Mesenchymal stem cell (in vitro differentiated cells and primary cell): ENCODE measurements at regions not wholly inside any gene's neighbourhood (a gene's known extent, or its start where the extent isn't known, plus 50 kb on each side); places are given as distances from the start of the nearest gene placed in this dataset.
"Not testable (repeated sequence)": the region's sequence is repeated elsewhere in the genome, so short reads cannot be mapped to it uniquely, and the experiment has no call there.

ENCODE experiments used
- DNase-seq: peaks from one replicate; pipeline ENCODE4 v3.0.0-alpha.2; 2013
- H2AFZ ChIP-seq: one replicate; pipeline ENCODE4 v1.6.1; 2013; ENCODE audit warnings: low read depth, mild to moderate bottlenecking, control low read depth, inconsistent platforms, low read length, moderate library complexity
- H2AK5ac ChIP-seq: 2 replicates; pipeline ENCODE4 v1.6.1; 2013; ENCODE audit warnings: low read length, moderate library complexity, mild to moderate bottlenecking, inconsistent platforms; ENCODE audit not compliant: severe bottlenecking
- H2BK120ac ChIP-seq: one replicate; pipeline ENCODE4 v1.6.1; 2013; ENCODE audit warnings: low read depth, mild to moderate bottlenecking, inconsistent platforms, low read length, moderate library complexity
- H2BK12ac ChIP-seq, 2 experiments: one replicate each; pipeline ENCODE4 v1.6.1; 2013; ENCODE audit warnings: inconsistent platforms in 2 of 2, low read length in 2 of 2, mild to moderate bottlenecking in 2 of 2, moderate library complexity in 2 of 2, control low read depth in 1 of 2
- H2BK15ac ChIP-seq: one replicate; pipeline ENCODE4 v1.6.1; 2013; ENCODE audit warnings: mild to moderate bottlenecking, low read depth, inconsistent platforms; ENCODE audit not compliant: poor library complexity, severe bottlenecking
- H2BK5ac ChIP-seq: 2 replicates; pipeline ENCODE4 v1.6.1; 2013; ENCODE audit warnings: low read depth, mild to moderate bottlenecking, low read length, control low read depth, inconsistent platforms; ENCODE audit not compliant: poor library complexity, severe bottlenecking
- H3K14ac ChIP-seq, 2 experiments: one replicate each; pipeline ENCODE4 v1.6.1; 2013; ENCODE audit warnings: inconsistent platforms in 2 of 2, low read length in 2 of 2, control low read depth in 1 of 2, mild to moderate bottlenecking in 1 of 2, moderate library complexity in 1 of 2
- H3K18ac ChIP-seq, 2 experiments: one replicate each; pipeline ENCODE4 v1.6.1; 2013; ENCODE audit warnings: inconsistent platforms in 2 of 2, low read length in 2 of 2, control low read depth in 1 of 2, low read depth in 1 of 2, mild to moderate bottlenecking in 1 of 2
- H3K23ac ChIP-seq, 2 experiments: one replicate each; pipeline ENCODE4 v1.6.1; 2013; ENCODE audit warnings: inconsistent platforms in 2 of 2, low read length in 2 of 2, mild to moderate bottlenecking in 2 of 2, moderate library complexity in 2 of 2, control low read depth in 1 of 2
- H3K27ac ChIP-seq: 2 replicates; pipeline ENCODE4 v1.5.1; 2013; ENCODE audit warnings: mild to moderate bottlenecking, moderate library complexity, low read length, control low read depth, inconsistent platforms; ENCODE audit not compliant: poor library complexity, severe bottlenecking
- H3K27me3 ChIP-seq, 2 experiments: 2 replicates each; pipeline versions ENCODE4 v1.6.1 to v1.7.0; 2013; ENCODE audit warnings: low read length in 2 of 2, mild to moderate bottlenecking in 2 of 2, moderate library complexity in 2 of 2, control low read depth in 1 of 2, inconsistent platforms in 1 of 2; ENCODE audit not compliant: control insufficient read depth in 1 of 2, insufficient read depth in 1 of 2
- H3K36me3 ChIP-seq, 2 experiments: 2 replicates each; pipeline versions ENCODE4 v1.6.1 to v1.7.0; 2013; ENCODE audit warnings: low read length in 2 of 2, control low read depth in 1 of 2, inconsistent platforms in 1 of 2, low read depth in 1 of 2, mild to moderate bottlenecking in 1 of 2; ENCODE audit not compliant: insufficient read depth in 2 of 2, control insufficient read depth in 1 of 2
- H3K4ac ChIP-seq, 2 experiments: one replicate each; pipeline ENCODE4 v1.6.1; 2013; ENCODE audit warnings: inconsistent platforms in 2 of 2, low read length in 2 of 2, mild to moderate bottlenecking in 2 of 2, moderate library complexity in 2 of 2, control low read depth in 1 of 2, low read depth in 1 of 2
- H3K4me1 ChIP-seq: 2 replicates; pipeline ENCODE4 v1.6.1; 2013; ENCODE audit warnings: low read depth, low read length, control low read depth; ENCODE audit not compliant: control insufficient read depth, insufficient read depth
- H3K4me2 ChIP-seq: 2 replicates; pipeline ENCODE4 v1.6.1; 2013; ENCODE audit warnings: low read length, mild to moderate bottlenecking, inconsistent platforms; ENCODE audit not compliant: poor library complexity, severe bottlenecking
- H3K4me3 ChIP-seq, 2 experiments: 2 replicates each; pipeline versions ENCODE4 v1.5.1 to v1.7.0; 2013; ENCODE audit warnings: low read length in 2 of 2, mild to moderate bottlenecking in 2 of 2, control low read depth in 1 of 2, low read depth in 1 of 2; ENCODE audit not compliant: insufficient read depth in 1 of 2
- H3K79me1 ChIP-seq: replicated peaks from 2 replicates; pipeline ENCODE4 v1.6.1; 2013; ENCODE audit warnings: mild to moderate bottlenecking, control low read depth, low read length, inconsistent platforms; ENCODE audit not compliant: poor library complexity, severe bottlenecking
- H3K9ac ChIP-seq: 2 replicates; pipeline ENCODE4 v1.7.0; 2013; ENCODE audit warnings: mild to moderate bottlenecking, low read length, moderate library complexity
- H3K9me3 ChIP-seq: 2 replicates; pipeline ENCODE4 v1.7.0; 2013; ENCODE audit warnings: mild to moderate bottlenecking, low read length; ENCODE audit not compliant: control insufficient read depth
- H4K8ac ChIP-seq: one replicate; pipeline ENCODE4 v1.6.1; 2013; ENCODE audit warnings: inconsistent platforms, mild to moderate bottlenecking, low read length, moderate library complexity
- H4K91ac ChIP-seq: one replicate; pipeline ENCODE4 v1.6.1; 2013; ENCODE audit warnings: mild to moderate bottlenecking, low read length, inconsistent platforms
- WGBS: methylation state at CpG from one replicate; pipeline ENCODE4 v1.1.7; 2013; ENCODE audit warnings: mixed read lengths; 5-methylcytosine and 5-hydroxymethylcytosine counted together

- no peak overlapping the region for H3K23ac ChIP-seq
- H3K14ac ChIP-seq: no peak overlapping the region
- no peak overlapping the region for H4K91ac ChIP-seq
- H2AFZ ChIP-seq: no peak overlapping the region
- H3K18ac ChIP-seq: no peak overlapping the region
- H3K27ac ChIP-seq: no peak overlapping the region
- no peak overlapping the region for H4K8ac ChIP-seq
- H3K4me3 ChIP-seq: no peak overlapping the region
- H3K4ac ChIP-seq: no peak overlapping the region
- H3K9ac ChIP-seq: no peak overlapping the region
- no peak overlapping the region for H3K4me2 ChIP-seq
- no peak overlapping the region for H2BK12ac ChIP-seq
- 93% methylated on average over 2 of the region's 2 CpGs for WGBS
- H2BK5ac ChIP-seq: no peak overlapping the region
- H2BK15ac ChIP-seq: no peak overlapping the region
- peaks cover 10 to 46% of the 10 kb centered on the region in 2 experiments for H3K27me3 ChIP-seq
- H3K36me3 ChIP-seq: no peaks in the 10 kb centered on the region
- H2BK120ac ChIP-seq: no peak overlapping the region
- no peaks in the 10 kb centered on the region for H3K9me3 ChIP-seq
- H2AK5ac ChIP-seq: no peak overlapping the region
- H3K4me1 ChIP-seq: no peaks in the 10 kb centered on the region
- H3K79me1 ChIP-seq: no peaks in the 10 kb centered on the region
- DNase-seq: no peak
Observed at GRCh38 chr11:45741582-45741981, 63.4 kb upstream of the SLC35C1 start.

GRCh38 chr11:45741032-45741431, 63.9 kb upstream of the SLC35C1 start:
- H3K27ac ChIP-seq: no peak overlapping the region
- 78% methylated on average over 2 of the region's 2 CpGs for WGBS
- H3K4ac ChIP-seq: no peak overlapping the region
- H3K14ac ChIP-seq: no peak overlapping the region
- no peak overlapping the region for H2BK120ac ChIP-seq
- no peaks in the 10 kb centered on the region for H3K36me3 ChIP-seq
- no peak overlapping the region for H2BK5ac ChIP-seq
- no peaks in the 10 kb centered on the region for H3K79me1 ChIP-seq
- no peak overlapping the region for H3K18ac ChIP-seq
- H3K4me1 ChIP-seq: no peaks in the 10 kb centered on the region
- no peaks in the 10 kb centered on the region for H3K9me3 ChIP-seq
- H2AFZ ChIP-seq: no peak overlapping the region
- no peak overlapping the region for H2BK12ac ChIP-seq
- no peak overlapping the region for H3K9ac ChIP-seq
- H2AK5ac ChIP-seq: no peak overlapping the region
- peaks cover 15 to 46% of the 10 kb centered on the region in 2 experiments for H3K27me3 ChIP-seq
- no peak overlapping the region for H4K91ac ChIP-seq
- no peak for DNase-seq
- H4K8ac ChIP-seq: no peak overlapping the region
- H3K4me3 ChIP-seq: no peak overlapping the region
- H3K23ac ChIP-seq: no peak overlapping the region
- H2BK15ac ChIP-seq: no peak overlapping the region
- no peak overlapping the region for H3K4me2 ChIP-seq

DNA sequence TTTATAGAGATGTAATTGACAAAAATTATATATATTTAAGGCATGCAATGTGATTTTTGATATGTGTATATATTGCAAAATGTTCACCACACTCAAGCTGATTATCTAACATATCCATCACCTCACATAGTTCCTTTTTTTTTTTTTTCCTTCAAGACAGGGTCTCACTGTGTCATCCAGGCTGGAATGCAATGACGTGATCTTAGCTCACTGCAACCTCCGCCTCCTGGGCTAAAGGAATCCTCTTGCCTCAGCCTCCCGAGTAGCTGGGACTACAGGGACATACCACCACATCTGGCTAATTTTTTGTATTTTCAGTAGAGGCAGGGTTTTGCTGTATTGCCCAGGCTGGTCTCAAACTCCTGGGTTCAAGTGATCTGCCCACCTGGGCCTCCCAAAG, 65.1 kb upstream of the SLC35C1 start:
- Histone ChIP-seq H2BK120ac (no peak overlapping the region), H3K27me3 (peaks cover 20 to 46% of the 10 kb centered on the region in 2 experiments), H3K9ac (no peak overlapping the region), H3K14ac (no peak overlapping the region), H2BK15ac (no peak overlapping the region), H3K4me3 (no peak overlapping the region), H2BK12ac (no peak overlapping the region), H2AK5ac (no peak overlapping the region), H3K4me2 (no peak overlapping the region), H3K79me1 (no peaks in the 10 kb centered on the region), H3K4me1 (no peaks in the 10 kb centered on the region), H3K36me3 (no peaks in the 10 kb centered on the region), H2BK5ac (no peak overlapping the region), H3K9me3 (no peaks in the 10 kb centered on the region), H2AFZ (no peak overlapping the region), H3K27ac (no peak overlapping the region), H3K4ac (no peak overlapping the region), H4K8ac (no peak overlapping the region), H4K91ac (no peak overlapping the region), H3K18ac (no peak overlapping the region), H3K23ac (no peak overlapping the region)
- 59% methylated on average over 3 of the region's 3 CpGs for WGBS
- no peak for DNase-seq

DNA sequence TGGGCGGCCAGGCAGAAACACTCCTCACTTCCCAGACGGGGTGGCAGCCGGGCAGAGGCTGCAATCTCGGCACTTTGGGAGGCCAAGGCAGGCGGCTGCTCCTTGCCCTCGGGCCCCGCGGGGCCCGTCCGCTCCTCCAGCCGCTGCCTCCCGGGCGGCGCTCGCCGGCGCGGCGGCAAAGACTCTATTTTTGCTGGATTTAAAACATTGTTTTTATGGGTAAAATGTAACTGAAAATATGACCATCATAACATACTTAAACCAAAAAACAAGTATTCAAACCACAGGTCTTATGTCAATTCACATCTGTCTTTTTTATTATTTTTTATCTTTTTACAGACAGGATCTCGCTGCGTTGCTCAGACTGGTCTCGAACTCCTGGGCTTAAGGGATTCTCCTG, 65.9 kb upstream of the SLC35C1 start:
- not testable (repeated sequence) for H2BK120ac ChIP-seq, H3K36me3 ChIP-seq, H3K4ac ChIP-seq, H2AK5ac ChIP-seq, H2BK5ac ChIP-seq, H3K27ac ChIP-seq, H2BK12ac ChIP-seq, H3K18ac ChIP-seq, H3K9me3 ChIP-seq, H2AFZ ChIP-seq, H3K4me1 ChIP-seq, H4K91ac ChIP-seq, H2BK15ac ChIP-seq, H4K8ac ChIP-seq, H3K79me1 ChIP-seq, DNase-seq, H3K4me3 ChIP-seq, H3K9ac ChIP-seq, H3K23ac ChIP-seq, H3K14ac ChIP-seq, H3K4me2 ChIP-seq
- H3K27me3 ChIP-seq: peaks cover 25 to 49% of the 10 kb centered on the region in 2 experiments
- 94% methylated on average over 7 of the region's 22 CpGs for WGBS
